Parathyroid adenoma (tissue), 2 donors: ENCODE measurements at regions not wholly inside any gene's neighbourhood (a gene's known extent, or its start where the extent isn't known, plus 50 kb on each side); places are given as distances from the start of the nearest gene placed in this dataset.

Source experiments
- H2AFZ ChIP-seq: fragments of 300-600 bp; sonication (generic); one replicate; pipeline ENCODE4 v1.7.0; 2017; ENCODE audit warnings: antibody characterized with exemption, mild to moderate bottlenecking
- H3K27ac ChIP-seq: fragments of 300-600 bp; sonication (generic); one replicate; pipeline ENCODE4 v1.7.0; 2017
- H3K27me3 ChIP-seq: fragments of 300-600 bp; sonication (generic); one replicate; pipeline ENCODE4 v1.7.0; 2017; ENCODE audit warnings: low read length; ENCODE audit not compliant: control insufficient read depth, insufficient read depth
- H3K36me3 ChIP-seq: fragments of 300-600 bp; sonication (generic); one replicate; pipeline ENCODE4 v1.7.0; 2017; ENCODE audit warnings: low read length; ENCODE audit not compliant: control insufficient read depth, insufficient read depth
- H3K4me1 ChIP-seq: fragments of 300-600 bp; sonication (generic); one replicate; pipeline ENCODE4 v1.7.0; 2017; ENCODE audit warnings: control low read depth
- H3K4me2 ChIP-seq: fragments of 300-600 bp; sonication (generic); one replicate; pipeline ENCODE4 v1.7.0; 2017; ENCODE audit warnings: low read length
- H3K4me3 ChIP-seq: fragments of 300-600 bp; sonication (generic); one replicate; pipeline ENCODE4 v1.7.0; 2017; ENCODE audit warnings: low read depth, low read length
- H3K79me2 ChIP-seq: fragments of 300-600 bp; sonication (generic); one replicate; pipeline ENCODE4 v1.7.0; 2017; ENCODE audit warnings: control low read depth
- H3K9ac ChIP-seq: fragments of 300-600 bp; sonication (generic); one replicate; pipeline ENCODE4 v1.7.0; 2017; ENCODE audit warnings: mild to moderate bottlenecking
- H3K9me3 ChIP-seq: fragments of 300-600 bp; sonication (generic); one replicate; pipeline ENCODE4 v1.7.0; 2017; ENCODE audit warnings: low read length; ENCODE audit not compliant: control insufficient read depth
- CTCF ChIP-seq: fragments of 300-600 bp; sonication (generic); IDR thresholded peaks from one replicate; pipeline ENCODE4 v1.7.0; 2017; ENCODE audit warnings: antibody characterized with exemption, mild to moderate bottlenecking
- donor health status: primary hyperparathyroidism.

- no peaks in the 10 kb centered on the region for H3K36me3 ChIP-seq
- no peak overlapping the region for H3K9ac ChIP-seq
- TF ChIP-seq CTCF = no peak
- H3K79me2 ChIP-seq = no peaks in the 10 kb centered on the region
- H3K9me3 ChIP-seq = no peaks in the 10 kb centered on the region
- H3K27me3 ChIP-seq = no peaks in the 10 kb centered on the region
- H3K27ac ChIP-seq = no peak overlapping the region
- H2AFZ ChIP-seq = no peak overlapping the region
- no peak overlapping the region for H3K4me2 ChIP-seq
- no peaks in the 10 kb centered on the region for H3K4me1 ChIP-seq
- H3K4me3 ChIP-seq = no peak overlapping the region
These were observed 50.7 kb upstream of the ACOT11 start for GRCh38 chr1:54497338-54497737.

- Histone ChIP-seq H3K27me3 (no peaks in the 10 kb centered on the region), H3K4me3 (no peak overlapping the region), H3K27ac (no peak overlapping the region), H3K79me2 (no peaks in the 10 kb centered on the region), H3K4me1 (no peaks in the 10 kb centered on the region), H3K9me3 (no peaks in the 10 kb centered on the region), H3K4me2 (no peak overlapping the region), H2AFZ (no peak overlapping the region), H3K36me3 (no peaks in the 10 kb centered on the region), H3K9ac (no peak overlapping the region)
- TF ChIP-seq CTCF = no peak
These were observed 52.1 kb upstream of the ACOT11 start for GRCh38 chr1:54495954-54496353.

- no peak overlapping the region for H3K27ac ChIP-seq
- H3K27me3 ChIP-seq = no peaks in the 10 kb centered on the region
These were observed 54.4 kb upstream of the ACOT11 start for GRCh38 chr1:54493608-54494007.

GRCh38 chr1:54490361-54491248 is 57.4 kb upstream of the ACOT11 start:
- H3K4me2 ChIP-seq = no peak overlapping the region
- peak overlapping the region; percentile 54 for H3K27ac ChIP-seq
- peak overlapping the region; percentile 46 for H2AFZ ChIP-seq
- no peak for TF ChIP-seq CTCF
- H3K9me3 ChIP-seq = no peaks in the 10 kb centered on the region
- no peak overlapping the region for H3K4me3 ChIP-seq
- no peaks in the 10 kb centered on the region for H3K4me1 ChIP-seq
- H3K27me3 ChIP-seq = no peaks in the 10 kb centered on the region
- no peaks in the 10 kb centered on the region for H3K79me2 ChIP-seq
- H3K9ac ChIP-seq = no peak overlapping the region
- no peaks in the 10 kb centered on the region for H3K36me3 ChIP-seq

More at GRCh38 chr1:54493608-54494007, 54.4 kb upstream of the ACOT11 start:
- no peaks in the 10 kb centered on the region for H3K9me3 ChIP-seq
- H3K4me2 ChIP-seq = no peak overlapping the region
- H3K79me2 ChIP-seq = no peaks in the 10 kb centered on the region
- no peaks in the 10 kb centered on the region for H3K36me3 ChIP-seq
- no peak overlapping the region for H2AFZ ChIP-seq
- no peaks in the 10 kb centered on the region for H3K4me1 ChIP-seq
- no peak overlapping the region for H3K9ac ChIP-seq
- no peak overlapping the region for H3K4me3 ChIP-seq
- no peak for TF ChIP-seq CTCF
